GM06990 (cell line): ENCODE measurements at regions not wholly inside any gene's neighbourhood (a gene's known extent, or its start where the extent isn't known, plus 50 kb on each side); places are given as distances from the start of the nearest gene placed in this dataset.

Experiments used
- DNase-seq: peaks from one replicate; pipeline ENCODE4 v3.0.0-alpha.2; 2011; ENCODE audit not compliant: insufficient read length; ENCODE audit errors: extremely low read depth
- H3K27me3 ChIP-seq: replicated peaks from 2 replicates; pipeline ENCODE4 v1.6.0; 2011; ENCODE audit warnings: low read length; ENCODE audit not compliant: control insufficient read depth, insufficient read depth
- H3K36me3 ChIP-seq: 2 replicates; pipeline ENCODE4 v1.5.1; 2011; ENCODE audit warnings: low read length; ENCODE audit not compliant: control insufficient read depth, insufficient read depth
- H3K4me3 ChIP-seq: replicated peaks from 2 replicates; pipeline ENCODE4 v1.5.1; 2011; ENCODE audit warnings: low read depth, mild to moderate bottlenecking, control low read depth, low read length
- TF ChIP-seq, protein P1 (sequence below): IDR thresholded peaks from 2 replicates; pipeline ENCODE4 v1.5.1; 2011; ENCODE audit warnings: low read length, control low read depth, mild to moderate bottlenecking, inconsistent platforms; ENCODE audit not compliant: insufficient read depth, poor library complexity, severe bottlenecking

DNA sequence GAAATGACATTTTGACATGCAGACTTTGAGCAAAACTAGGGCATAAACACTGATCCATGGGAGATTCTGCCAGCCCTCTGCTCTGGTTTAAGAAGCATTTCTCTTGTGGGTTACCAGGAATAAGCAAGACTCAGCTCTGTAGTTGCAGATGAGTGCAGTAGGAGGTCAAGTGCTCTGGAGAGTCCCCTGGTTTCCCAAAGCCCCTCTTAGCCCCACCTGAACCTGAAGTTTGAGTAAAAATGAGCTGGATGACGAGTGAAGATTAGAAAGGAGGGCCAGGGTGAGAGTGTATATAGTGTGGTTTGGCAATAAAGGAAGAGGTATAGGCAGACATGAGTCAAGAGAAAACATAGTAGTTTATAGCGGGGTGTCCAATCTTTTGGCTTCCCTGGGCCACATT lies 220.3 kb downstream of the ARL4A start:
- Histone ChIP-seq H3K4me3 (no peak overlapping the region), H3K27me3 (no peaks in the 10 kb centered on the region), H3K36me3 (no peaks in the 10 kb centered on the region)
- DNase-seq, result no peak
- TF ChIP-seq, protein P1, sequence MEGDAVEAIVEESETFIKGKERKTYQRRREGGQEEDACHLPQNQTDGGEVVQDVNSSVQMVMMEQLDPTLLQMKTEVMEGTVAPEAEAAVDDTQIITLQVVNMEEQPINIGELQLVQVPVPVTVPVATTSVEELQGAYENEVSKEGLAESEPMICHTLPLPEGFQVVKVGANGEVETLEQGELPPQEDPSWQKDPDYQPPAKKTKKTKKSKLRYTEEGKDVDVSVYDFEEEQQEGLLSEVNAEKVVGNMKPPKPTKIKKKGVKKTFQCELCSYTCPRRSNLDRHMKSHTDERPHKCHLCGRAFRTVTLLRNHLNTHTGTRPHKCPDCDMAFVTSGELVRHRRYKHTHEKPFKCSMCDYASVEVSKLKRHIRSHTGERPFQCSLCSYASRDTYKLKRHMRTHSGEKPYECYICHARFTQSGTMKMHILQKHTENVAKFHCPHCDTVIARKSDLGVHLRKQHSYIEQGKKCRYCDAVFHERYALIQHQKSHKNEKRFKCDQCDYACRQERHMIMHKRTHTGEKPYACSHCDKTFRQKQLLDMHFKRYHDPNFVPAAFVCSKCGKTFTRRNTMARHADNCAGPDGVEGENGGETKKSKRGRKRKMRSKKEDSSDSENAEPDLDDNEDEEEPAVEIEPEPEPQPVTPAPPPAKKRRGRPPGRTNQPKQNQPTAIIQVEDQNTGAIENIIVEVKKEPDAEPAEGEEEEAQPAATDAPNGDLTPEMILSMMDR, result no peak

DNA sequence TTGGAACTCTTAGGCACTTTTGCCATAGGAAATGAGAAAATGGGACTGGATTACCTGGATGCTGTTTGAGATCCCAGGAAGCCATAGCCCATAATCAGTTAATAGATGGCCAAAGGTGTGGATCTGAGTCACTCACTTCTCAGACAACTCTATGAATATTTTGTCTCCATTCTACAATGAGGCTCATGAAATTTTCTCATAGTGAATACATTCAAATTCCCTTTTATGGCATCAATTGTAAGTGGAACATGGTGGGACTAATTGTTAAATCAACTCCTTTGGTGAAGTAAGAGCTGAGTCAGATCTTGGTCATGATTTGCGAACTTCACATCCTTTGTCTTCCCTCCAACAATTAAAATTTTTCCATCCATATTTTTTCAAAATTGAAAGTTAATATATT lies 222.1 kb downstream of the ARL4A start:
- Histone ChIP-seq H3K27me3 (no peaks in the 10 kb centered on the region), H3K4me3 (no peak overlapping the region), H3K36me3 (no peaks in the 10 kb centered on the region)
- TF ChIP-seq, protein P1, result no peak
- no peak for DNase-seq

DNA sequence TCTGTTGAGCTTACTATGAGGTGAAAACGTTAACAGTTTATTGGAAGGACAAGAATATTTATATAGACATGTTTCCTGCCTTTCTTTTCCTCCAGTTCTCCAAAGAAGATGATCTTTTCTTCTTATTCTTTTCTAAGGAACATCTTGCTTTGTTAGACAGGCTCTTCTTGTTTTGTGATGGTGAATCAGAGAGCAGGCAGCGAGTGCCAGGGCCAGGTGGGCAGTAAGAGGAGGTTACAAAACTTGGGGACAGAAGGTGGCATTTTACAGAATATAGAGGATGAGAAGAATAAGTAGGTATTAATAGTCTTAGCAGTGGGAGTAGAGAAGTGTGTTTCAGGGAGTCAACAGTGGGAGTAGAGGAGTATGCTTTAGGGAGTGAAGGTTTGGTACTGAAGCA lies 223.6 kb downstream of the ARL4A start:
- TF ChIP-seq, protein P1, result no peak

DNA sequence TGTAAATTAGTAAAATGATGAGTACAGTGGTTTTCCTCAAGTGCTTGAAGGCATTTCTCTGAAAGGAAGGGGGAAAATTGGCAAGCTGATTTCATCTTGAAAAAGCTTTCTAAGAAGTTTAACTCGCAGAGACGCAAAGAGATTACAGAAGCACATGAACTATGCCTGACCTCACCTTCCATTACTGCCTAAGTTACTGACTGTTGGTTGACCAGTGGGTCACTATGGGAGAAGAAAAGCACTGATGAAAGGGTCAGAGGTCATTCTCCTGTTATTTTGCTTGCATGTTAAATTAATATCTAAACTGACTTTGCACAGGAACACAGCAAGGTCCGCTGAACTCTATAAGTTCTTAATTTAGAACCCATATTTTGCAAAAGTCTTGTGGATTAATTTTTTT lies 225.6 kb downstream of the ARL4A start:
- DNase-seq, result no peak
- TF ChIP-seq, protein P1, result no peak
- H3K36me3 ChIP-seq, result no peaks in the 10 kb centered on the region
- H3K27me3 ChIP-seq, result no peaks in the 10 kb centered on the region
- no peak overlapping the region for H3K4me3 ChIP-seq

More for the DNA sequence above, 223.6 kb downstream of the ARL4A start:
- no peaks in the 10 kb centered on the region for H3K27me3 ChIP-seq
- no peak overlapping the region for H3K4me3 ChIP-seq
- no peaks in the 10 kb centered on the region for H3K36me3 ChIP-seq
- no peak for DNase-seq

DNA sequence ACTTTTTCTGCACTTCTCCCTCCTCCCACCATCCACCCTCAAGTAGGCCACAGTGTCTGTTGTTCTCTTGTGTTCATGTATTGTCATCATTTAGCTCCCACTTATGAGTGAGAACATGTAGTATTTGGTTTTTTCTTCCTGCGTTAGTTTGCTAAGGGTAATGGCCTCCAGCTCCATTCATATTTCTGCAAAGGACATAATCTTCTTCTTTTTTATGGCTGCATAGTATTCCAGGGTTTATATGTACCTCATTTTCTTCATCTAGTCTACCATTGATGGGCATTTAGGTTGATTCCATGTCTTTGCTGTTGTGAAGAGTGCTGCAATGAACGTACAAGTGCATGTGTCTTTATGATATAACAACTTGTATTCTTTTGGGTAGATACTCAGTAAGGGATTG lies 230.4 kb downstream of the ARL4A start:
- Histone ChIP-seq H3K27me3 (no peaks in the 10 kb centered on the region), H3K36me3 (no peaks in the 10 kb centered on the region), H3K4me3 (no peak overlapping the region)
- DNase-seq, result no peak
- TF ChIP-seq, protein P1, result no peak

DNA sequence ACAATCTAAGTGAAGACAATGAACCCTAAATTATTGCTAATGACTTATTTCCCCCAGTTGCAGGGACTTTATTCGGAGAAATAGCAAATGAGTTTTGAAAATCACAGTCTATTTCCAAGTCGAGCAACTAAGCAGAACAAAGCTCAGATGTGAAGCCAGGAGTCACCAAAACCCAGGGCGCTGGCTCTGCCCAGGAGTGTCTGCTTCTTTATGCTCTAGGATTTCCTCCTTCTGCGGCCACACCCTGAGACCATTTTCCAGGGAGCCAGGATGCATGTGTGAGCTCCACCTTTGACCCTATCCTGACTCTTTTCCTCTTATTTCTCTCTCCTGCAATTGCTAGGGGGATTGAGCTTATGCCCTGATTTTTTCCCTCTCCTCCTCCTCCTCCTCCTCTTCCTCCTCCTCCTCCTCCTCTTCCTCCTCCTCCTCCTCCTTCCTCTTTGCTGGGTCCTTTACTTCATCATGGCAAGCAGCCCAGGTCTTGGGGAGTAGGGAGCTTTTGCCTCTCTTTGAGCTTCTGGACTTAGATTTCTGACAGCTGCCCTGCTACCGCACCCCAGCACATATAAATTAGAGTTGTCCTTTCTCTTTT lies 234.4 kb downstream of the ARL4A start:
- TF ChIP-seq, protein P1, result no peak
- H3K4me3 ChIP-seq, result no peak overlapping the region
- H3K36me3 ChIP-seq, result no peaks in the 10 kb centered on the region
- DNase-seq, result no peak
- H3K27me3 ChIP-seq, result no peaks in the 10 kb centered on the region
